ENCODE measurements at regions not wholly inside any gene's neighbourhood (a gene's known extent, or its start where the extent isn't known, plus 50 kb on each side); places are given as distances from the start of the nearest gene placed in this dataset.

GRCh38 chr20:58133020-58133808, 95.2 kb downstream of the ANKRD60 start:
- peaks cover 61% of the 10 kb centered on the region for H3K4me1 Mint-ChIP-seq (ENCODE audit: unreplicated experiment)
- no peak for DNase-seq (ENCODE audit: extremely low spot score, unreplicated experiment)
- peaks cover 48% of the 10 kb centered on the region for H3K27me3 Mint-ChIP-seq
- no peaks in the 10 kb centered on the region for H3K9me3 Mint-ChIP-seq
- peak overlapping the region; percentile 56 for H3K4me3 Mint-ChIP-seq
- TF ChIP-seq CTCF (conservative IDR thresholded peaks at IDR 0.05) = no peak
- H3K36me3 Mint-ChIP-seq = no peaks in the 10 kb centered on the region
- H3K27ac Mint-ChIP-seq = no peak overlapping the region

GRCh38 chr20:58131551-58132142, 96.8 kb downstream of the ANKRD60 start:
- Mint-ChIP-seq H3K36me3 (no peaks in the 10 kb centered on the region), H3K4me1 (ENCODE audit: unreplicated experiment) (peaks cover 67% of the 10 kb centered on the region), H3K9me3 (peaks cover 1% of the 10 kb centered on the region), H3K27ac (peak overlapping the region; percentile 29), H3K27me3 (peaks cover 45% of the 10 kb centered on the region), H3K4me3 (peak overlapping the region; percentile 60)
- no peak for TF ChIP-seq CTCF (conservative IDR thresholded peaks at IDR 0.05)
- no peak for DNase-seq (ENCODE audit: extremely low spot score, unreplicated experiment)

- H3K36me3 Mint-ChIP-seq = no peaks in the 10 kb centered on the region
- peak overlapping the region; percentile 60 for H3K4me3 Mint-ChIP-seq
- H3K27me3 Mint-ChIP-seq = peaks cover 44% of the 10 kb centered on the region
- no peak for TF ChIP-seq CTCF (conservative IDR thresholded peaks at IDR 0.05)
- no peak for DNase-seq (ENCODE audit: extremely low spot score, unreplicated experiment)
- peak overlapping the region; percentile 29 for H3K27ac Mint-ChIP-seq
- H3K4me1 Mint-ChIP-seq (ENCODE audit: unreplicated experiment) = peaks cover 63% of the 10 kb centered on the region
- peaks cover 6% of the 10 kb centered on the region for H3K9me3 Mint-ChIP-seq
Measured at GRCh38 chr20:58131151-58131550, 97.3 kb downstream of the ANKRD60 start.

- Mint-ChIP-seq H3K4me1 (ENCODE audit: unreplicated experiment) (peaks cover 57% of the 10 kb centered on the region), H3K4me3 (peak overlapping the region; percentile 36), H3K36me3 (no peaks in the 10 kb centered on the region), H3K9me3 (peaks cover 7% of the 10 kb centered on the region), H3K27me3 (peaks cover 39% of the 10 kb centered on the region), H3K27ac (no peak overlapping the region)
- peak; percentile 42 for DNase-seq (ENCODE audit: extremely low spot score, unreplicated experiment)
- TF ChIP-seq CTCF (conservative IDR thresholded peaks at IDR 0.05) = no peak
Measured at GRCh38 chr20:58130581-58130980, 97.9 kb downstream of the ANKRD60 start.

DNA sequence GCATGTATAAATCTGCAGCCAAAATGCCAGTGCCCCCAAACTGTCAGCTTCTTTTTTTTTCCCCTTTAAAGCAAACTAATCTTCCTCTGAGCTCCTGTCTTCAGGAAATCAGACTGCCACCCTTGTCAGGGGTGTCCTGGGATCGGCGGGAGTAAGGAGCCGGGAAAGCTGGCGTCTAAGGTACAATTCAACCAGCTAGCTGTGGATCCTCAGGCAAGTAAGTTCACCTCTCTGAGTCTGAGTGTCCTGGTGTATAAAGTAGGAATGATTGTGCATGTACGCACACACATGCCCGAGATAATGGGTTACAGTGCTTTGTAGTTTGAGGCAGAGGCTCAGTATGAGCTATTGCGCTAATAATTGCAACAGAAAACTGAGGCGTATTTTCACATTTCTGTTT, 98.3 kb downstream of the ANKRD60 start:
- Mint-ChIP-seq H3K36me3 (no peaks in the 10 kb centered on the region), H3K9me3 (peaks cover 7% of the 10 kb centered on the region), H3K4me3 (no peak overlapping the region), H3K4me1 (ENCODE audit: unreplicated experiment) (peaks cover 53% of the 10 kb centered on the region), H3K27me3 (peaks cover 35% of the 10 kb centered on the region), H3K27ac (no peak overlapping the region)
- no peak for TF ChIP-seq CTCF (conservative IDR thresholded peaks at IDR 0.05)
- DNase-seq (ENCODE audit: extremely low spot score, unreplicated experiment) = peak; percentile 18

All from type B pancreatic cell (in vitro differentiated cells).